ENCODE measurements at regions not wholly inside any gene's neighbourhood (a gene's known extent, or its start where the extent isn't known, plus 50 kb on each side); places are given as distances from the start of the nearest gene placed in this dataset.

GRCh38 chr6:170022827-170023619 is 267.9 kb downstream of the DLL1 start:
- TF ChIP-seq, protein P1, sequence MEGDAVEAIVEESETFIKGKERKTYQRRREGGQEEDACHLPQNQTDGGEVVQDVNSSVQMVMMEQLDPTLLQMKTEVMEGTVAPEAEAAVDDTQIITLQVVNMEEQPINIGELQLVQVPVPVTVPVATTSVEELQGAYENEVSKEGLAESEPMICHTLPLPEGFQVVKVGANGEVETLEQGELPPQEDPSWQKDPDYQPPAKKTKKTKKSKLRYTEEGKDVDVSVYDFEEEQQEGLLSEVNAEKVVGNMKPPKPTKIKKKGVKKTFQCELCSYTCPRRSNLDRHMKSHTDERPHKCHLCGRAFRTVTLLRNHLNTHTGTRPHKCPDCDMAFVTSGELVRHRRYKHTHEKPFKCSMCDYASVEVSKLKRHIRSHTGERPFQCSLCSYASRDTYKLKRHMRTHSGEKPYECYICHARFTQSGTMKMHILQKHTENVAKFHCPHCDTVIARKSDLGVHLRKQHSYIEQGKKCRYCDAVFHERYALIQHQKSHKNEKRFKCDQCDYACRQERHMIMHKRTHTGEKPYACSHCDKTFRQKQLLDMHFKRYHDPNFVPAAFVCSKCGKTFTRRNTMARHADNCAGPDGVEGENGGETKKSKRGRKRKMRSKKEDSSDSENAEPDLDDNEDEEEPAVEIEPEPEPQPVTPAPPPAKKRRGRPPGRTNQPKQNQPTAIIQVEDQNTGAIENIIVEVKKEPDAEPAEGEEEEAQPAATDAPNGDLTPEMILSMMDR (IDR thresholded peaks at IDR 0.05; ENCODE audit: insufficient read depth, low read depth, low read length): no peak
- TF ChIP-seq EZH2 (IDR thresholded peaks at IDR 0.05; ENCODE audit: insufficient read depth, low read length): no peak

All from astrocyte (in vitro differentiated cells and primary cell).